Activated CD4-positive, alpha-beta memory T cell treated with anti-CD3 and anti-CD28 coated beads for 36 hours (primary cell): ENCODE measurements at regions not wholly inside any gene's neighbourhood (a gene's known extent, or its start where the extent isn't known, plus 50 kb on each side); places are given as distances from the start of the nearest gene placed in this dataset.

ENCODE experiments used
- CTCF ChIA-PET: fragments of 350-600 bp; sonication (Branson Sonifier 250); formaldehyde crosslinking; loops from one replicate; lab custom pipeline; 2021; ENCODE audit warnings: antibody characterized with exemption, inconsistent platforms; lab: Charles Lee
- POLR2A ChIA-PET: fragments of 350-600 bp; sonication (Branson Sonifier 250); formaldehyde crosslinking; loops from one replicate; lab custom pipeline; 2021; ENCODE audit warnings: antibody characterized with exemption; lab: Charles Lee
- DNase-seq: peaks from one replicate; pipeline ENCODE4 v3.0.0-alpha.2; 2020
- H3K27ac Mint-ChIP-seq: one replicate; pipeline ENCODE4 v1.8.0; 2021; ENCODE audit warnings: mixed read lengths
- H3K27me3 Mint-ChIP-seq: one replicate; pipeline ENCODE4 v1.8.0; 2021; ENCODE audit warnings: mixed read lengths
- H3K36me3 Mint-ChIP-seq: one replicate; pipeline ENCODE4 v1.8.0; 2021; ENCODE audit warnings: mixed read lengths
- H3K4me1 Mint-ChIP-seq: one replicate; pipeline ENCODE4 v1.8.0; 2021; ENCODE audit warnings: low read depth, mixed read lengths
- H3K4me3 Mint-ChIP-seq: one replicate; pipeline ENCODE4 v1.8.0; 2021; ENCODE audit warnings: mild to moderate bottlenecking, mixed read lengths
- H3K9me3 Mint-ChIP-seq: one replicate; pipeline ENCODE4 v1.8.0; 2021; ENCODE audit warnings: mixed read lengths
- intact Hi-C: fragments of 100-400 bp; cut with micrococcal nuclease; formaldehyde crosslinking; loops from one replicate; pipeline ENCODE4 v1.15.1; 2023

DNA sequence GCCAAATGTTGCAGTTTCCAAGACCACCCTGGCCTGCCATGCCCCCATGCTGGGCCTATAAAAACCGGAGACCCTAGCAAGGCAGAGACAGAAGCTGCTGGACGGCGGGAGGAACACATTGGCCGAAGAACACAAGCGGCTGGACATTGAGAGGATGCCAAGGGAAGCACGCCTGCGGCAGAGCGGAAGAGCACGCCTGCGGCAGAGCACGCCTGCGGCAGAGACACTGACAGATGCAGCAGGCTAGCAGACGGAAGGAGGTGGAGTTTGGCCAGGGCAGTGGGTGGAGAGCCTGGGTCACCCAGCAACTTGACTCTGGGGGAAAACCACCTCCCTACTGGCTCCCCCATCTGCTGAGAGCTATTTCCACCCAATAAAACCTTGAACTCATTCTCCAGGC is 322.3 kb upstream of the TBL1XR1 start:
- peaks cover 8% of the 10 kb centered on the region for H3K4me1 Mint-ChIP-seq
- no peak for DNase-seq
- H3K27me3 Mint-ChIP-seq, result no peaks in the 10 kb centered on the region
- ChIA-PET CTCF (no interaction called here), POLR2A (no interaction called here)
- H3K27ac Mint-ChIP-seq, result no peak overlapping the region
- no peaks in the 10 kb centered on the region for H3K9me3 Mint-ChIP-seq
- intact Hi-C loops, result no loop called here
- H3K36me3 Mint-ChIP-seq, result no peaks in the 10 kb centered on the region
- no peak overlapping the region for H3K4me3 Mint-ChIP-seq

DNA sequence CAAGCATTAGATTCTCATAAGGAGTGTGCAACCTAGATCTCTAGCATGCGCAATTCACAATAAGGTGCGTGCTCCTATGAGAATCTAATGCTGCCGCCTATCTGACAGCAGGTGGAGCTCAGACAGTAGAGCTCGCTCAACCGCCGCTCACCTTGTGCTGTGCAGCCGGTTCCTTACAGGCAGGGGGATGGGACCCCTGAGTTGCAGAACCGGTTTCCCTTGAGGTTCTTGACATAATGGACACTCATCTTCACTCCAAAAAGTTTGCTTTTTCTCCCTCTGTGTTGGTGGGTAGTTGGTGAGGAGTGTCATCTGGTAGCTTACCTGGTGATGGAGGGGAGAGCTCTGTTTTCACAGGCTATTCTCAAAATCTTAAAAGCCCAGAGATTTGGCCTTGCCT is 324.0 kb upstream of the TBL1XR1 start:
- intact Hi-C loops, result no loop called here
- ChIA-PET POLR2A (no interaction called here), CTCF (no interaction called here)
- Mint-ChIP-seq H3K27ac (no peak overlapping the region), H3K9me3 (peaks cover 3% of the 10 kb centered on the region), H3K36me3 (no peaks in the 10 kb centered on the region), H3K27me3 (no peaks in the 10 kb centered on the region), H3K4me3 (no peak overlapping the region), H3K4me1 (peaks cover 8% of the 10 kb centered on the region)
- DNase-seq, result no peak

DNA sequence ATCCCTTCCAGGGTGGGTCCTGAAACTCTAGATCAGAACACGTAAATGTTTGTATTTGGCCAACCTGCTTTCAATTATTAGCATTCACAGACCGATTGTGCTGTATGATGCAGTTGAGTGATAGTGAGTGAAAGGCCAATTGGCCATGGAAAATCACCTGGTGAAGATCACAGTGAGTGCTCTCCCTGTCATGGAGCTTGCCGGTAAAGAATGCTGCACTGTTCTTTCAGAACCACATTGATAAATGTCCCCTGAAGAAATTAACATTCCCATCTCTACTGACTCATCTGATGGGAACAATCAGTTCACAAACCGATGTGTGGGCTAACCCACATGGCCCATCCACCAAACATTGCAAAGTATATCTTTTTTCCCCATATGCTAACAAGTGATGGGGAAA is 324.8 kb upstream of the TBL1XR1 start:
- DNase-seq, result no peak
- CTCF ChIA-PET, result interaction anchor here (0.6 kb wide), 1 partner anchor 327 kb away, joined by 3 read pairs; no protein-coding TSS in a partner anchor
- no peaks in the 10 kb centered on the region for H3K27me3 Mint-ChIP-seq
- peaks cover 8% of the 10 kb centered on the region for H3K4me1 Mint-ChIP-seq
- peaks cover 3% of the 10 kb centered on the region for H3K9me3 Mint-ChIP-seq
- H3K27ac Mint-ChIP-seq, result no peak overlapping the region
- intact Hi-C loops, result no loop called here
- no peak overlapping the region for H3K4me3 Mint-ChIP-seq
- H3K36me3 Mint-ChIP-seq, result no peaks in the 10 kb centered on the region
- POLR2A ChIA-PET, result no interaction called here

DNA sequence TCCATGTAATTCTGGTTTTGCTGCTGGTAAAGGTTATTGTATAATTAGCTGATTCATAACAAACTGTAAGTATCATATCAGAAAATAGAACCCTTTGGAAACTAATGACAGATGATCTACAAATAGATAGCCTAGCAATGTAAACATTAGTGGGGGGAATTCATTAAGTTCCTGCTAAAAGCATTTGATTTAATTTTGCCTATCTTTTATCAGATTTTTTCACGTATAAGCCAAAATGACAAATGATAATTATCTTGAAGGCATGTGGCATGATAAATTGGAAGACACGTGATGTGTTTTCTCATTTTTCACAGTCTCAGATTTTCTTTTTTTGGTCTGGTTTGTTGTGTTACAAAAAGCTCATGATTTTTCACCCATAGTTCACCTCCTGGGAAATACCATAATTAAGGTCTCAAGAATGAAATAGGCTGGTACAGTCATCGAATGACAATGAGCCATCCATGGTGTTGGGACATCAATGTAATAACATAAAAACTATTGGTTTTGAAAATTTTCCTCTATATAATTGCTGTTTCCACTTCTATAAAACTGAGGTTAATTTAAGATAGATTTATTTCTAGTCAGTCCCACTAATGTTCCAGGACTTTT is 325.9 kb upstream of the TBL1XR1 start:
- intact Hi-C loops, result no loop called here
- DNase-seq, result no peak
- Mint-ChIP-seq H3K9me3 (peaks cover 3% of the 10 kb centered on the region), H3K36me3 (no peaks in the 10 kb centered on the region), H3K27me3 (no peaks in the 10 kb centered on the region), H3K4me3 (no peak overlapping the region), H3K27ac (no peak overlapping the region), H3K4me1 (peaks cover 8% of the 10 kb centered on the region)
- POLR2A ChIA-PET, result no interaction called here
- CTCF ChIA-PET, result interaction anchor here (0.6 kb wide), 1 partner anchor 361 kb away, joined by 3 read pairs; no protein-coding TSS in a partner anchor

DNA sequence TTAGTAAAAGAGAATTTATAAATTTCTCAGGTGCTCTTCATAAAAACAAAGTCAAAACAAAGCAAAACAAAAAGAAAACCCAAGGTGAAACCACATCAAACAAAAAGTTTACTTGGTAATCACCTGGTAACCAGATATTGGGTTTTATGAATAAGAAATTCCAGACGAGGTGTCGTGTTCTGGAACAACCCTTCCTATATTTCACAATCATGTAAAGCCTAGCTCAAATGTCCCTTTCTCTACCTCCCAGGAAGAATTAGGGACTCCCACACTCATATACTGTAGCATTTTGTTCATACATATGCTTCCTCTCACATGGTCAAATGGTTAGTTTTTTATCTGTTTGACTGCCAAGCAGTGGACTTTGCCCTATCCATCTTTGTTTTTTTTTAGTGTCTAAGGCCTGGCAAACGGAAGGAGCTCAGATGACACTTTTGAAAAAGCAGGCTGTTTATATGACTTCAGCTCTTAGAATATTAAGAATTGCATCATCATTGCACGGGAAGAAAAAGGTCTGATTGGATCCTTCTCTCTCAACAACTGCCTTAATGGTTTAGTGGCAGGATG is 326.7 kb upstream of the TBL1XR1 start:
- Mint-ChIP-seq H3K4me1 (peaks cover 15% of the 10 kb centered on the region), H3K9me3 (peaks cover 3% of the 10 kb centered on the region), H3K36me3 (no peaks in the 10 kb centered on the region), H3K27me3 (no peaks in the 10 kb centered on the region), H3K27ac (no peak overlapping the region), H3K4me3 (no peak overlapping the region)
- CTCF ChIA-PET, result interaction anchor here (0.6 kb wide), 1 partner anchor 362 kb away, joined by 3 read pairs; no protein-coding TSS in a partner anchor
- DNase-seq, result no peak
- intact Hi-C loops, result no loop called here
- POLR2A ChIA-PET, result no interaction called here

DNA sequence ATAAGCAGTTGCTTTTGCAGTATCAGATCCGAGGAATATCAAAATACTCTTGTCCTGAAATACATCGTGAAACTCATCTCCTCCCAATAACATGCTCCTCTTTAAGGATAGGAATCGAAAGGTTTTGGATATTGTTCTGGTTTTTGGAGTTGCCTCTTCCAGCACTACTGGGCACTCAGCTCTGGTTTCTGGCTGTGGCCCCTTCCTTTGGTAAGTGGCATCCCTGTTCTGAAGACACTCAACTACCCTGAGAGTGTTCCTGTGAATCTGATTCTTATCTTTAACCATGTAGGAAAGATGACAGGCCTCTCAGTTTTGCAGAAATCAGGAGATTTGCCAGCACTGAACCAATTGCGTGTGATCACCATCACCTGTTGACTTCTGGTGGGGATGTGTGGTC is 327.5 kb upstream of the TBL1XR1 start:
- no peak for DNase-seq
- CTCF ChIA-PET, result no interaction called here
- no peak overlapping the region for H3K4me3 Mint-ChIP-seq
- peaks cover 17% of the 10 kb centered on the region for H3K4me1 Mint-ChIP-seq
- no peaks in the 10 kb centered on the region for H3K27me3 Mint-ChIP-seq
- H3K27ac Mint-ChIP-seq, result no peak overlapping the region
- no peaks in the 10 kb centered on the region for H3K36me3 Mint-ChIP-seq
- POLR2A ChIA-PET, result no interaction called here
- intact Hi-C loops, result no loop called here
- H3K9me3 Mint-ChIP-seq, result peaks cover 3% of the 10 kb centered on the region

DNA sequence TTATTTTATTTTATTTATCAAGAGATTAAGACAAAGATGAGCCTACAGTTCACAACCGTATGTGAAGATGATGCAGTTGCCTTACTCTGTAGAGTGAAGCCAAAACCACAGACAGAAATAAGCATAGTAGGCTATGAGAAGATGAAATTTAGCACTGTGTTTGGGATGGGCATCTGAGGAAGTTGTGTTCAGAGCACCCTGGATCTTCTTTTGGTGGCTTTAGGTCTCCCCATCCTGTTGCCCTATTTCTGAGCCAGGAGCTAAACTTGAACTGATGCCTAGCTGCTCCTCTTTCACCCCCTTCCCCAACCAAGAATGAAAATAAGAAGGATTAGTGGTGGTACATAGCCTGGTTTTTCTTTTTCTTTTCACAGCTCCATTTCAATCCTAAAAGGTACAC is 328.1 kb upstream of the TBL1XR1 start:
- no peak for DNase-seq
- CTCF ChIA-PET, result no interaction called here
- POLR2A ChIA-PET, result no interaction called here
- Mint-ChIP-seq H3K4me3 (no peak overlapping the region), H3K4me1 (peaks cover 17% of the 10 kb centered on the region), H3K36me3 (no peaks in the 10 kb centered on the region), H3K27ac (no peak overlapping the region), H3K9me3 (peaks cover 3% of the 10 kb centered on the region), H3K27me3 (no peaks in the 10 kb centered on the region)
- intact Hi-C loops, result no loop called here

DNA sequence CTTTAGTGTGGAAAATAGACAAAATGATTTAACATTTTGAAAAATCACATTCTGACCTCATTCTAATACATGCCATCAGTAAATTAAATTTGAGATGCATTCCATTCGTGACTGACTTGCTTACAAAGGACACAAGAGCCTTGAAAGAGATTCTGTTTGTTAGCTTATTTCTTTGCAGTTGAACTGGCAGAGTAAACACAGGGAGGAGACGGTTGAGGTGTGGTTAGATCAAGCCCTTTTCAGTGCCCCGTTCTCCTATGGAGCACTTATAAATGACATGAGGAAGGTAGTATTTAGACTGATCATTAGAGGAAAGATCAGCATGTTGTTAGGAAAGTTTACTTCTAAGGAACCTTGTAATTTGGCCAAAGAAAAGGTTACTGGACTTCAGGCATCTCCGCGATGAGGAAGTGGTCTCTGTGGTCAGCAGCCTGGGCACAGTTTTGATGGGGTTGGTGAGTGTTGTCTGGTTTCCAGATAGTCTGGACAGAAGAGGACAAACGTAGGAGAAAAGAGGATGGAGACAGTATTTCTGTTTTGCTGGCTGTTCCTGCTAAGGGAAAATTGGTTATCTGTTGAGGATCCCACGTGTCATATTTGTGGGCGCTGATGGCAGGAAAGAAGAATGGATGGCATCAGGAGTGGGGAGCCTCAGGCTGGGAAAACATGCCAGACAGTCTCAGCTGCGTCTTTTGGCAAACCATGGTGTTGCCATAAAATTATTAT is 328.9 kb upstream of the TBL1XR1 start:
- Mint-ChIP-seq H3K4me3 (no peak overlapping the region), H3K27ac (no peak overlapping the region), H3K36me3 (no peaks in the 10 kb centered on the region), H3K4me1 (peaks cover 17% of the 10 kb centered on the region), H3K27me3 (no peaks in the 10 kb centered on the region), H3K9me3 (peaks cover 3% of the 10 kb centered on the region)
- ChIA-PET POLR2A (no interaction called here), CTCF (no interaction called here)
- intact Hi-C loops, result no loop called here
- DNase-seq, result no peak

DNA sequence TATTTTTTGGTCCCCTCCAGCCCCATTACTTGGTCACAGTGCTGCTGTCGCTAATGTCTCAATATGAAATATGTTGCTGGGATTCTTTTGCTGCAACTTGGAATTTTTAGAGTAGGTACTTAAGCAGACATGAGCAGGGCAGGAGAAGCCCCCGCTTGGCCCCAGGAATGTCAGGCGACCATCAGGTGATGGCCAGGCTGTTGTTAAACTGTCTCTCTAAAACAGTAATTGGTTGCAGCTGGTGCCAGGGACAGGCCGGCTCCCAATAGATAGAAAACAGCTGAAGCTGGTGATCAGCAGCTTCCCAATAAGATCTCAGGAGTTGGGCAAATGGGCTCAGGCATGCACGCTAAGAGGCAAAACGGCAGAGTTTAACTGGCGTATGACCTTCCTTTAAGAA is 329.9 kb upstream of the TBL1XR1 start:
- H3K36me3 Mint-ChIP-seq, result no peaks in the 10 kb centered on the region
- H3K9me3 Mint-ChIP-seq, result peaks cover 3% of the 10 kb centered on the region
- H3K27me3 Mint-ChIP-seq, result no peaks in the 10 kb centered on the region
- no peak overlapping the region for H3K4me3 Mint-ChIP-seq
- DNase-seq, result no peak
- intact Hi-C loops, result no loop called here
- ChIA-PET CTCF (no interaction called here), POLR2A (no interaction called here)
- peaks cover 17% of the 10 kb centered on the region for H3K4me1 Mint-ChIP-seq
- H3K27ac Mint-ChIP-seq, result no peak overlapping the region

DNA sequence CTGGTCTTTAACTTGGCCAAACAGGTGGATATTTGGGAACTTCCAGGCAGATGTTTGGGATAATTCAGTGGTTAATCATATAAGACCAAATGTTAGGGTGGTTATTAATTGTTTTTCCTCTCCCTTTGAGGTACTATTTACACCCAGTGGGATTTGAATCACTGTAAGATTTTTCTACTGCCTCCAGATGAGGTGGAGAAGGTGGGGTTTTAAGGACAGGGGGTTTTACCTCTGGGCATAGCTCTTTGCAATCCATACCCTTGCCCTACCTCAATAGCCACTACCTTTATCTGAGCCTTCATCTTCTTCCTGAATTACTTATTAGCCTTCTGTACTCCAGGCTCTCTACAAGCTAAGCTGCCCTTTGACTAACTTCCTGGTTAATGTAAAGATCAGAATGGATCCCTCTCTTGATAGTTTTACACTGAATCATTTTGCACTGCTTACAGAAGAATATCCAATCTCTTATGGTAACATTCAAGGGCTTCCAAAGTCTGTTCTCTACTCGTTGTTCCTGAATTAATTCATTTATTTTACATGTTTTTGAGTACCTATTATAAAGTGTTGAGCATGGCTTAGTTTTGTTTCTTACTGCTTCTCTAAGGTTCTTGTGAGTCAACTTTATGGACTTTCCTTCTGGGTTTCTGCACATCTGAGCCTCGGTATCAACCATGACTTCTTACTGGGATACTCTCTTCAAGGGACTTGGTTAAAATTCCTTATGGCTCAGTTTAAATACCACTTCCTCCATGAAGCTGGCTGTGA is 331.2 kb upstream of the TBL1XR1 start:
- no peaks in the 10 kb centered on the region for H3K27me3 Mint-ChIP-seq
- peaks cover 3% of the 10 kb centered on the region for H3K9me3 Mint-ChIP-seq
- no peak for DNase-seq
- no peak overlapping the region for H3K27ac Mint-ChIP-seq
- ChIA-PET POLR2A (interaction anchor here (1.0 kb wide), 1 partner anchor 223 kb away, joined by 3 read pairs; no protein-coding TSS in a partner anchor), CTCF (interaction anchor here (0.7 kb wide), 1 partner anchor 10 kb away, joined by 3 read pairs; no protein-coding TSS in a partner anchor)
- H3K4me3 Mint-ChIP-seq, result no peak overlapping the region
- H3K36me3 Mint-ChIP-seq, result no peaks in the 10 kb centered on the region
- H3K4me1 Mint-ChIP-seq, result peaks cover 17% of the 10 kb centered on the region
- intact Hi-C loops, result no loop called here

DNA sequence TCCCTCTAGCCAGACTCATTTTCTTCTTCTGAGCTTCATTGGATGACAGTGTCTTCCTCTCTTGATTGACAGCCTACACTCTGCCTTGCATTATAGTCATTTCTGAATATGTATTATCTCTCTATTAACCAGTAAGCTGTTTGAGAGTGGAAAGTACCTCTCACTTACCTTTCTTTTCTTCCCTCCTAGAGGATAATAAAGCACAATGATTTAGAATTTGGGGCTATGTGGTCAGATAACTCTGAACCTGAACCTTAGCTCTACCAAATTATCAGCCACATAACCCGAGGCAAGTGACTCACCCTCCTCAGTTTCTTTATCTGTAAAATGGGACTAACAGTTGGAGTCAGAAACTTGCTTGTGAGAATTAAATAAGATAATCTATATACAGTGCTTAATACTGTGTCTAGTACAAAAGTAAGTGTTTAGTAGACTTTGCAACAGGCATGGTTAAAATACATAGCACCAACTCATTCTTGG is 331.8 kb upstream of the TBL1XR1 start:
- Mint-ChIP-seq H3K4me3 (no peak overlapping the region), H3K9me3 (peaks cover 3% of the 10 kb centered on the region), H3K4me1 (peaks cover 11% of the 10 kb centered on the region), H3K36me3 (no peaks in the 10 kb centered on the region), H3K27me3 (no peaks in the 10 kb centered on the region), H3K27ac (no peak overlapping the region)
- ChIA-PET CTCF (interaction anchor here (0.7 kb wide), 1 partner anchor 9 kb away, joined by 3 read pairs; no protein-coding TSS in a partner anchor), POLR2A (interaction anchor here (1.0 kb wide), 1 partner anchor 224 kb away, joined by 3 read pairs; no protein-coding TSS in a partner anchor)
- intact Hi-C loops, result no loop called here
- DNase-seq, result no peak
